Fibroblast of mammary gland (primary cell): ENCODE measurements at regions not wholly inside any gene's neighbourhood (a gene's known extent, or its start where the extent isn't known, plus 50 kb on each side); places are given as distances from the start of the nearest gene placed in this dataset.

Source experiments
- DNase-seq: peaks from one replicate; pipeline ENCODE4 v3.0.0-alpha.2; 2010; ENCODE audit warnings: low read depth
- H3K4me3 ChIP-seq: 2 replicates; pipeline ENCODE4 v1.5.1; 2011; ENCODE audit warnings: low read depth, mild to moderate bottlenecking, low read length, moderate library complexity; ENCODE audit not compliant: control insufficient read depth
- TF ChIP-seq, protein P1 (sequence below): conservative IDR thresholded peaks from 2 replicates; pipeline ENCODE4 v1.5.1; 2011; ENCODE audit warnings: low read depth, low read length, inconsistent platforms; ENCODE audit not compliant: control insufficient read depth, insufficient read depth

DNA sequence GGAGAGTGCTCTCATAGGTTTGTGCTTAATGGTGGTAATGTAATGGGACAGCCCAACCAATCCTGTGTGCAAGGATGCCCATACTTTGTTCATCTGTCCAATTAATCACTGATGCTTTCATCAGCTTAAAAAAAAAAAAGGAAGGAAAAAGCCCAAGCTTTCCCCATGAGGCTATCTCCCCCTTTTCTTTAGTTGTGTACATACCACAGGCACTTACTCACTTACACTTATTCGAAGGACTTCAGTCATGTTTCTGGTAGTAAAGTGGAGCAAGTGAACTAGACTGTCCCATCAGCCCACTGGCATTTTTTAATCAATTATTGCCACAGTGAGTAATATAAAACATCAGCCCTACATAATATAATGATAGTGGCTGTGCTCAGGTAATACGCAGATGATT lies 183.5 kb upstream of the UFM1 start:
- TF ChIP-seq, protein P1, sequence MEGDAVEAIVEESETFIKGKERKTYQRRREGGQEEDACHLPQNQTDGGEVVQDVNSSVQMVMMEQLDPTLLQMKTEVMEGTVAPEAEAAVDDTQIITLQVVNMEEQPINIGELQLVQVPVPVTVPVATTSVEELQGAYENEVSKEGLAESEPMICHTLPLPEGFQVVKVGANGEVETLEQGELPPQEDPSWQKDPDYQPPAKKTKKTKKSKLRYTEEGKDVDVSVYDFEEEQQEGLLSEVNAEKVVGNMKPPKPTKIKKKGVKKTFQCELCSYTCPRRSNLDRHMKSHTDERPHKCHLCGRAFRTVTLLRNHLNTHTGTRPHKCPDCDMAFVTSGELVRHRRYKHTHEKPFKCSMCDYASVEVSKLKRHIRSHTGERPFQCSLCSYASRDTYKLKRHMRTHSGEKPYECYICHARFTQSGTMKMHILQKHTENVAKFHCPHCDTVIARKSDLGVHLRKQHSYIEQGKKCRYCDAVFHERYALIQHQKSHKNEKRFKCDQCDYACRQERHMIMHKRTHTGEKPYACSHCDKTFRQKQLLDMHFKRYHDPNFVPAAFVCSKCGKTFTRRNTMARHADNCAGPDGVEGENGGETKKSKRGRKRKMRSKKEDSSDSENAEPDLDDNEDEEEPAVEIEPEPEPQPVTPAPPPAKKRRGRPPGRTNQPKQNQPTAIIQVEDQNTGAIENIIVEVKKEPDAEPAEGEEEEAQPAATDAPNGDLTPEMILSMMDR = no peak
- DNase-seq = peak; percentile 45
- no peak overlapping the region for H3K4me3 ChIP-seq

GRCh38 chr13:38160131-38160530 lies 189.5 kb upstream of the UFM1 start:
- no peak overlapping the region for H3K4me3 ChIP-seq
- TF ChIP-seq, protein P1 = no peak
- no peak for DNase-seq

DNA sequence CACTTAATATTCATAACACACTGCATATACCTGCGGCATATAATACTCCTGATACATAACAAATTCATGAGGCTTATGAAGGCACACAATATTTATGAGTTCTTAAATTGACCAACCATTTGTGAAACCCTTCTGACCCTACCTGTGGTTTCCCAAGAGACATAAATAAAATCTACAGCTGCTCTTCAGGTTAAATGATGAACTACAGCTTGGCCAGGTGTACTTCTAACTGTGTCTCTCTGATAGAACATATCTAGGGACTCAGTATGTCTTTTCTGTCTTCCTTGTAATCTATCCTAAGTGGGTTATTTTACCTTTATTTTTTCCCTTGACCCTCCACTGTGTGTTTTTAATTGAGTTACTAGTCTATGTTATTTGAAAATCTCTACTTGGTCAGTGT lies 189.9 kb upstream of the UFM1 start:
- no peak for DNase-seq
- no peak overlapping the region for H3K4me3 ChIP-seq

DNA sequence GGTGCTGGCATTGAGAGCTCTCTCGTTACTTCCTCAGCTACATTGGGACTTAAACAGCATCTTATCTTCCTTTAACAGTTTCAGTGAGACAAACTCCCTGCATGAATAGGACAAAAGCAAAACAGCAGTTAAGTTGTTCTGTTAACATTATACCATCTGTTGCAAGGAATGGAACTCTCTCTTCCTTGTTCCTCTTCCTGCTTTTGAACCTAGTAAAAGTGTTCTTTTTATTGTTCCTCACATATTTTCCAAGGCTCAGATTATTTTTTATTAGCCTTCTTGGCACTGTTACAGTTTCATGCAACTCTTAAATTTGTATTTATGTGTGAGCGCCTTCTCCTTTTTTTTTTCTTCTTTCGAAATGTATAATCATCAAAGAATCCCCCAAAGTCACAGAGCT lies 202.6 kb upstream of the UFM1 start:
- H3K4me3 ChIP-seq = no peak overlapping the region
- DNase-seq = no peak
- TF ChIP-seq, protein P1 = no peak

More for the DNA sequence above, 189.9 kb upstream of the UFM1 start:
- TF ChIP-seq, protein P1 = no peak

DNA sequence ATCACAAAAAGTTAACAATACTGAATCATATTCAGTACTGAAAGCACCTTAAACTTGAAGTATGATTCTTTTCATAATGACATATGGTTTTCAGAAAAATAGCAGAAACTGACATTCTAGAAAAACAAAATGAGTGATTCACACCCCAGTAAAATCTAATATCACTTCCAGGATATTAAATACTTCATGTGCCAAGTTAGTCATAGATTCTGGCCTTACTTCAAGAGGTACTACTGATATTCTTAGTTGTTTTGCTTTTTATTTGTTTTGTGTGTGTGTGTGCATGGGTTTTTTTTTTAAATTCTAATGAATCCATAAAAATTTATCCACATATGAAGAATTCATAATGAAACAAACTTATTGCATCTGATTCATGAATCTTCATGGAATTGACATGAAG lies 207.9 kb upstream of the UFM1 start:
- peak; percentile 50 for DNase-seq
- TF ChIP-seq, protein P1 = no peak

DNA sequence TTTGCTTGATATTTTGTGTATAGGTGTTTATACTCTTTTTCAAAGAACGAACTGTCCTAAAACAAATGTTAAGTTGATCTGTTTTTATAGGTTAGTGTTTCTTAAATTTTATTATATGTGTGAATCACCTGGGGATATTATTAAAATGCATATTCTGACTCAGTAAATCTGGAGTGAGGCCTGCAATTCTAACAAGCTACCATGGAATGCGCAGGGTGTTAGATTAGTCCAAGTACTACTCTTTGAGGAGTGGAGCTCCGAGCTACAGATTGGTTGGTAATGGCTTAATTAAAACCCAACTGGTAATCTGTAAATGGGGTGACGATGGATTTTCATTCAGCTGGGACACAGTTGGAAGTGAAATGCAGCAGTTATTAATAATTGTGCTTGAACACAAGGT lies 214.1 kb upstream of the UFM1 start:
- TF ChIP-seq, protein P1 = no peak
- H3K4me3 ChIP-seq = no peak overlapping the region
- DNase-seq = no peak

More for the DNA sequence above, 207.9 kb upstream of the UFM1 start:
- H3K4me3 ChIP-seq = no peak overlapping the region

GRCh38 chr13:38121267-38121666 lies 228.4 kb upstream of the UFM1 start:
- DNase-seq = no peak
- H3K4me3 ChIP-seq = no peak overlapping the region
- TF ChIP-seq, protein P1 = no peak
